CD14-positive monocyte (primary cell): ENCODE measurements at regions not wholly inside any gene's neighbourhood (a gene's known extent, or its start where the extent isn't known, plus 50 kb on each side); places are given as distances from the start of the nearest gene placed in this dataset.

ENCODE experiments used
- DNase-seq, 3 donors: peaks; one replicate each; pipeline ENCODE4 v3.0.0-alpha.2; 2011 to 2022
- H2AFZ ChIP-seq: 2 replicates; pipeline ENCODE4 v1.6.0; 2012; ENCODE audit warnings: mild to moderate bottlenecking, low read depth, low read length, inconsistent platforms; ENCODE audit not compliant: insufficient read depth, poor library complexity, severe bottlenecking
- H3K27ac ChIP-seq, 2 donors: 1 replicate in 1 of 2; 2 replicates in 1 of 2; pipeline ENCODE4 v1.5.1; 2012 to 2013; ENCODE audit warnings: low read length in 2 of 2, control low read depth in 1 of 2, inconsistent platforms in 1 of 2, low read depth in 1 of 2, mild to moderate bottlenecking in 1 of 2
- H3K27me3 ChIP-seq, 2 donors: one replicate each; pipeline versions ENCODE4 v1.6.0 to v1.6.1; 2011 to 2013; ENCODE audit warnings: low read length in 2 of 2; ENCODE audit not compliant: control insufficient read depth in 2 of 2, insufficient read depth in 2 of 2
- H3K36me3 ChIP-seq, 2 donors: replicated peaks in 1 of 2; 1 replicate in 1 of 2; 2 replicates in 1 of 2; pipeline versions ENCODE4 v1.5.1 to v1.6.1; 2012 to 2013; ENCODE audit warnings: low read length in 2 of 2, control low read depth in 1 of 2, inconsistent platforms in 1 of 2, mild to moderate bottlenecking in 1 of 2; ENCODE audit not compliant: insufficient read depth in 2 of 2, control insufficient read depth in 1 of 2
- H3K4me1 ChIP-seq, 2 donors: 1 replicate in 1 of 2; 2 replicates in 1 of 2; pipeline versions ENCODE4 v1.5.1 to v1.6.1; 2012 to 2013; ENCODE audit warnings: low read length in 2 of 2, control low read depth in 1 of 2, inconsistent platforms in 1 of 2, mild to moderate bottlenecking in 1 of 2, moderate library complexity in 1 of 2; ENCODE audit not compliant: insufficient read depth in 2 of 2, control insufficient read depth in 1 of 2
- H3K4me2 ChIP-seq: replicated peaks from 2 replicates; pipeline ENCODE3; 2012; ENCODE audit warnings: low read length, moderate library complexity, mild to moderate bottlenecking; ENCODE audit not compliant: poor library complexity, severe bottlenecking; ENCODE audit errors: extremely low read depth
- H3K4me3 ChIP-seq, 3 experiments: fragments of 200-600 bp in 1 of 3; sonication (generic) in 1 of 3; replicated peaks in 1 of 3; 1 replicate in 2 of 3; 2 replicates in 1 of 3; pipeline ENCODE4 v1.5.1; 2011 to 2013; ENCODE audit warnings: low read length in 3 of 3, mild to moderate bottlenecking in 3 of 3, control low read depth in 2 of 3, low read depth in 2 of 3, inconsistent platforms in 1 of 3, moderate library complexity in 1 of 3
- H3K79me2 ChIP-seq: 2 replicates; pipeline ENCODE4 v1.6.0; 2012; ENCODE audit warnings: mild to moderate bottlenecking, control low read depth, inconsistent platforms, low read length, moderate library complexity; ENCODE audit not compliant: insufficient read depth
- H3K9ac ChIP-seq: 2 replicates; pipeline ENCODE4 v1.6.0; 2017; ENCODE audit warnings: low read length, mild to moderate bottlenecking; ENCODE audit not compliant: insufficient read depth, poor library complexity, severe bottlenecking
- H3K9me3 ChIP-seq, 2 donors: replicated peaks in 1 of 2; 1 replicate in 1 of 2; 2 replicates in 1 of 2; pipeline versions ENCODE4 v1.5.1 to v1.6.1; 2012 to 2013; ENCODE audit warnings: low read length in 2 of 2, control low read depth in 1 of 2; ENCODE audit not compliant: control insufficient read depth in 1 of 2, insufficient read depth in 1 of 2
- H4K20me1 ChIP-seq: 2 replicates; pipeline ENCODE4 v1.6.0; 2012; ENCODE audit warnings: mild to moderate bottlenecking, low read length, control low read depth, moderate library complexity; ENCODE audit not compliant: insufficient read depth
- H3K27ac Mint-ChIP-seq, 7 donors: one replicate each; pipeline ENCODE4 v1.8.0; 2020; ENCODE audit warnings: mild to moderate bottlenecking in 7 of 7, mixed read lengths in 7 of 7, moderate library complexity in 6 of 7, inconsistent platforms in 2 of 7
- H3K27me3 Mint-ChIP-seq, 3 donors: one replicate each; pipeline ENCODE4 v1.8.0; 2021 to 2022; ENCODE audit warnings: low read depth in 3 of 3, mild to moderate bottlenecking in 3 of 3, mixed read lengths in 3 of 3, moderate library complexity in 3 of 3, inconsistent platforms in 1 of 3
- H3K36me3 Mint-ChIP-seq, 2 donors: one replicate each; pipeline ENCODE4 v1.8.0; 2020; ENCODE audit warnings: mixed read lengths in 2 of 2, inconsistent platforms in 1 of 2, mild to moderate bottlenecking in 1 of 2
- H3K4me1 Mint-ChIP-seq: one replicate; pipeline ENCODE4 v1.8.0; 2020; ENCODE audit warnings: mild to moderate bottlenecking, mixed read lengths
- H3K4me3 Mint-ChIP-seq, 2 donors: one replicate each; pipeline ENCODE4 v1.8.0; 2020; ENCODE audit warnings: mild to moderate bottlenecking in 2 of 2, mixed read lengths in 2 of 2, moderate library complexity in 1 of 2
- H3K9me3 Mint-ChIP-seq, 7 donors: one replicate each; pipeline ENCODE4 v1.8.0; 2020 to 2022; ENCODE audit warnings: mixed read lengths in 7 of 7, mild to moderate bottlenecking in 6 of 7, moderate library complexity in 6 of 7, inconsistent platforms in 2 of 7
- WGBS: methylation state at CpG from one replicate; pipeline ENCODE4 v1.1.5; 2013; ENCODE audit warnings: missing lambda C conversion rate; ENCODE audit not compliant: insufficient coverage; 5-methylcytosine and 5-hydroxymethylcytosine counted together
- intact Hi-C, 2 donors: fragments of 100-400 bp; cut with micrococcal nuclease; formaldehyde crosslinking; loops; one replicate each; pipeline versions ENCODE4 v1.15.0 to v1.15.1; 2023
- TF ChIP-seq, protein P1 (sequence below): fragments of 200-600 bp; IDR thresholded peaks from one replicate; pipeline ENCODE4 v1.8.0; 2022; ENCODE audit warnings: antibody characterized with exemption, mild to moderate bottlenecking

DNA sequence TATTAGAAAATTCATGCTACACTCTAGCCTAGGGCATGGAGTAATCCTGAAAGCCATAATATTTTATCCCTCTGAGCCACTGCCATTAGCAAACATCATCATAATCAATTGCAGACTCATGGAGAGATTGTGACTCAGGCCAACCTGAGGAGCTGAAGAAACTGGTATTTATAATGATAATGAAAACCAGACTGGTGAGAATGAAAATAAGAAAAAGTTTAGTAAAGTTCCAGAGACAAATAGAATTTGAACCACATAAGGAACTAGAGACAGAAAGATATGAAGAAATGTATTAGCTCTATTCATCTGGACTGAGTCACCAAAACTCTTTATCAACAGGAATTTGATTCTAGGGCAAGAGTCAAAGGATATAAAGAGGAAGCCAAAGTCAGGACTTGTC, 158.7 kb downstream of the DRD1 start:
- Histone ChIP-seq H3K4me2 (no peak overlapping the region), H3K36me3 (no peaks in the 10 kb centered on the region), H3K79me2 (no peaks in the 10 kb centered on the region), H2AFZ (no peak overlapping the region), H3K27me3 (no peaks in the 10 kb centered on the region), H3K4me1 (no peaks in the 10 kb centered on the region), H3K4me3 (no peak overlapping the region), H3K9ac (no peak overlapping the region), H3K27ac (no peak overlapping the region), H4K20me1 (no peaks in the 10 kb centered on the region), H3K9me3 (no peaks in the 10 kb centered on the region)
- no peak for DNase-seq
- intact Hi-C loops = no loop called here
- Mint-ChIP-seq H3K9me3 (peaks cover 0 to 5% (median 2%) of the 10 kb centered on the region in 7 donors), H3K27ac (no peak overlapping the region), H3K36me3 (no peaks in the 10 kb centered on the region), H3K27me3 (peaks cover 1% of the 10 kb centered on the region in 3 donors), H3K4me3 (no peak overlapping the region), H3K4me1 (no peaks in the 10 kb centered on the region)
- TF ChIP-seq, protein P1, sequence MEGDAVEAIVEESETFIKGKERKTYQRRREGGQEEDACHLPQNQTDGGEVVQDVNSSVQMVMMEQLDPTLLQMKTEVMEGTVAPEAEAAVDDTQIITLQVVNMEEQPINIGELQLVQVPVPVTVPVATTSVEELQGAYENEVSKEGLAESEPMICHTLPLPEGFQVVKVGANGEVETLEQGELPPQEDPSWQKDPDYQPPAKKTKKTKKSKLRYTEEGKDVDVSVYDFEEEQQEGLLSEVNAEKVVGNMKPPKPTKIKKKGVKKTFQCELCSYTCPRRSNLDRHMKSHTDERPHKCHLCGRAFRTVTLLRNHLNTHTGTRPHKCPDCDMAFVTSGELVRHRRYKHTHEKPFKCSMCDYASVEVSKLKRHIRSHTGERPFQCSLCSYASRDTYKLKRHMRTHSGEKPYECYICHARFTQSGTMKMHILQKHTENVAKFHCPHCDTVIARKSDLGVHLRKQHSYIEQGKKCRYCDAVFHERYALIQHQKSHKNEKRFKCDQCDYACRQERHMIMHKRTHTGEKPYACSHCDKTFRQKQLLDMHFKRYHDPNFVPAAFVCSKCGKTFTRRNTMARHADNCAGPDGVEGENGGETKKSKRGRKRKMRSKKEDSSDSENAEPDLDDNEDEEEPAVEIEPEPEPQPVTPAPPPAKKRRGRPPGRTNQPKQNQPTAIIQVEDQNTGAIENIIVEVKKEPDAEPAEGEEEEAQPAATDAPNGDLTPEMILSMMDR = no peak

DNA sequence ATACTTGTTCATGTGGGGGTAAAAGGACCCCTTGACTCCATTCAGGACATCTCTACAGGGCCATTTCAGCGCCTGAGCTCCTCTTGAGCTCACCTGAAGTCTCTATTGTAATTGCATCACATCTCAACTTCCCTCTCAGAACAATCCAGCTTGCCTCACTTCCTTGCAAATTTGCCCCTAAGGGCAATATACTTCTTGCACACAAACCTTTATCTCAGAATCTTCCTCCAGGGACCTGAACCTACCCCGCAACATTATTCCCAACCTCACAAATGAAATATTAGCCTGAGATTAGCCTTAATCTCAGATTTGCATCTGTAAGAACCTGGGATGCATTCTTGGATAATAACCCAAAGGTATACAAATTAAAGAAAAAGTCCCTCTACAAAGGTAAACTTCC, 159.2 kb downstream of the DRD1 start:
- H3K4me2 ChIP-seq = no peak overlapping the region
- peaks cover 1 to 3% (median 1%) of the 10 kb centered on the region in 3 donors for H3K27me3 Mint-ChIP-seq
- H3K27ac ChIP-seq = no peak overlapping the region
- no peaks in the 10 kb centered on the region for H3K4me1 Mint-ChIP-seq
- DNase-seq = no peak
- H3K4me3 ChIP-seq = no peak overlapping the region
- 100% methylated on average over 1 of the region's 2 CpGs for WGBS
- no peak overlapping the region for H2AFZ ChIP-seq
- no peaks in the 10 kb centered on the region for H3K27me3 ChIP-seq
- no peaks in the 10 kb centered on the region for H3K4me1 ChIP-seq
- H3K4me3 Mint-ChIP-seq = no peak overlapping the region
- TF ChIP-seq, protein P1 = no peak
- H3K9me3 ChIP-seq = no peaks in the 10 kb centered on the region
- no peaks in the 10 kb centered on the region for H3K79me2 ChIP-seq
- no peak overlapping the region for H3K9ac ChIP-seq
- H3K36me3 ChIP-seq = no peaks in the 10 kb centered on the region
- H4K20me1 ChIP-seq = no peaks in the 10 kb centered on the region
- intact Hi-C loops = no loop called here
- no peaks in the 10 kb centered on the region for H3K36me3 Mint-ChIP-seq
- H3K27ac Mint-ChIP-seq = no peak overlapping the region
- H3K9me3 Mint-ChIP-seq = peaks cover 0 to 4% (median 2%) of the 10 kb centered on the region in 7 donors
